Loucy (cell line): ENCODE measurements at regions not wholly inside any gene's neighbourhood (a gene's known extent, or its start where the extent isn't known, plus 50 kb on each side); places are given as distances from the start of the nearest gene placed in this dataset.
"Not testable (repeated sequence)": the region's sequence is repeated elsewhere in the genome, so short reads cannot be mapped to it uniquely, and the experiment has no call there.

Experiments
- H2AFZ ChIP-seq: fragments of 200-600 bp; sonication (generic); 2 replicates; pipeline ENCODE4 v1.6.0; 2016; ENCODE audit warnings: antibody characterized with exemption, mild to moderate bottlenecking, low read length, moderate library complexity
- H3F3A ChIP-seq: fragments of 200-600 bp; 2 replicates; pipeline ENCODE4 v1.6.0; 2016; ENCODE audit warnings: antibody characterized with exemption, low read depth, mild to moderate bottlenecking
- H3K27me3 ChIP-seq: fragments of 200-600 bp; sonication (generic); 2 replicates; pipeline ENCODE4 v1.6.1; 2014; ENCODE audit warnings: low read length, mild to moderate bottlenecking; ENCODE audit not compliant: insufficient read depth, poor library complexity, severe bottlenecking
- H3K36me3 ChIP-seq: fragments of 200-600 bp; sonication (generic); 2 replicates; pipeline ENCODE4 v1.6.1; 2016; ENCODE audit warnings: low read length; ENCODE audit not compliant: insufficient read depth
- H3K4me1 ChIP-seq: fragments of 200-600 bp; sonication (generic); 2 replicates; pipeline ENCODE4 v1.5.1; 2014; ENCODE audit warnings: low read length, mild to moderate bottlenecking; ENCODE audit not compliant: insufficient read depth, poor library complexity, severe bottlenecking
- H3K4me2 ChIP-seq: fragments of 200-600 bp; sonication (generic); 2 replicates; pipeline ENCODE4 v1.6.0; 2014; ENCODE audit warnings: antibody characterized with exemption, low read length, low read depth, mild to moderate bottlenecking; ENCODE audit not compliant: poor library complexity, severe bottlenecking
- H3K4me3 ChIP-seq: fragments of 200-600 bp; sonication (generic); 2 replicates; pipeline ENCODE4 v1.5.1; 2014; ENCODE audit warnings: low read length, mild to moderate bottlenecking, mixed read lengths; ENCODE audit not compliant: poor library complexity, severe bottlenecking
- H3K79me2 ChIP-seq: fragments of 200-600 bp; sonication (generic); 2 replicates; pipeline ENCODE4 v1.6.1; 2014; ENCODE audit warnings: low read length; ENCODE audit not compliant: insufficient read depth
- H3K9ac ChIP-seq: fragments of 200-600 bp; sonication (generic); 2 replicates; pipeline ENCODE4 v1.6.0; 2014; ENCODE audit warnings: mild to moderate bottlenecking, low read depth, low read length, moderate library complexity; ENCODE audit not compliant: poor library complexity, severe bottlenecking
- H3K9me2 ChIP-seq: fragments of 200-600 bp; sonication (generic); replicated peaks from 2 replicates; pipeline ENCODE4 v1.6.1; 2016; ENCODE audit warnings: low read depth, low read length, mixed read lengths
- H3K9me3 ChIP-seq: fragments of 200-600 bp; sonication (generic); 2 replicates; pipeline ENCODE4 v1.6.1; 2014; ENCODE audit warnings: mild to moderate bottlenecking, antibody characterized with exemption, low read length, low read depth; ENCODE audit not compliant: insufficient read depth
- H4K20me1 ChIP-seq: fragments of 200-600 bp; sonication (generic); 2 replicates; pipeline ENCODE4 v1.6.0; 2014; ENCODE audit warnings: antibody characterized with exemption, low read length, mild to moderate bottlenecking; ENCODE audit not compliant: insufficient read depth, poor library complexity, severe bottlenecking
- EZH2phosphoT487 ChIP-seq: fragments of 200-600 bp; IDR thresholded peaks from 2 replicates; pipeline ENCODE4 v1.6.1; 2018; ENCODE audit warnings: antibody characterized with exemption, mild to moderate bottlenecking, moderate library complexity, borderline replicate concordance
- TF ChIP-seq, protein P1 (sequence below): fragments of 200-600 bp; sonication (generic); conservative IDR thresholded peaks from 2 replicates; pipeline ENCODE4 v1.5.1; 2014; ENCODE audit warnings: mild to moderate bottlenecking, antibody characterized with exemption, low read length

DNA sequence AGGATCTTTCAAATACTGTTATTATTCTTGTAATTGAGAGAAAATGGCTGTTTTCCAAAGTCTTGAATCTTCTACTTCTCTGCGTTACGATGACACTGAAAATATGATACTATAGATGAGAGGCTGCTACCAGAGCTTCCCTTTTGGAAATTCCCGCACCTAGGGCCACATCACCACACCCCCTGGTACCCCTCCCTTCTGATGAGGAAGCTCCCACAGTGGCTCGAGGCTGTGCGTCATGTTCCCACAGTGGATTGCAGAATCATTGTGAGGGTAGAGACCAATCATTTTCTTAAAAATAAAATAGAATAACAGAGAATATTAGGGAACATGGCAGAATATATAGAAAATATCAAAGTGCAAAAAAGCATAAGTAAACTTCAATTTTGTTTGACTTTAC, 268.9 kb upstream of the SMIM21 start:
- Histone ChIP-seq H3K9ac (no peak overlapping the region), H4K20me1 (no peaks in the 10 kb centered on the region), H3K36me3 (no peaks in the 10 kb centered on the region), H3K9me2 (no peaks in the 10 kb centered on the region), H3F3A (no peaks in the 10 kb centered on the region), H3K4me2 (no peak overlapping the region), H3K79me2 (no peaks in the 10 kb centered on the region), H3K4me1 (no peaks in the 10 kb centered on the region), H3K4me3 (no peak overlapping the region), H3K9me3 (peaks cover 4% of the 10 kb centered on the region; the same call in 1 of the 2 replicates), H2AFZ (no peak overlapping the region), H3K27me3 (no peaks in the 10 kb centered on the region)
- TF ChIP-seq, protein P1, sequence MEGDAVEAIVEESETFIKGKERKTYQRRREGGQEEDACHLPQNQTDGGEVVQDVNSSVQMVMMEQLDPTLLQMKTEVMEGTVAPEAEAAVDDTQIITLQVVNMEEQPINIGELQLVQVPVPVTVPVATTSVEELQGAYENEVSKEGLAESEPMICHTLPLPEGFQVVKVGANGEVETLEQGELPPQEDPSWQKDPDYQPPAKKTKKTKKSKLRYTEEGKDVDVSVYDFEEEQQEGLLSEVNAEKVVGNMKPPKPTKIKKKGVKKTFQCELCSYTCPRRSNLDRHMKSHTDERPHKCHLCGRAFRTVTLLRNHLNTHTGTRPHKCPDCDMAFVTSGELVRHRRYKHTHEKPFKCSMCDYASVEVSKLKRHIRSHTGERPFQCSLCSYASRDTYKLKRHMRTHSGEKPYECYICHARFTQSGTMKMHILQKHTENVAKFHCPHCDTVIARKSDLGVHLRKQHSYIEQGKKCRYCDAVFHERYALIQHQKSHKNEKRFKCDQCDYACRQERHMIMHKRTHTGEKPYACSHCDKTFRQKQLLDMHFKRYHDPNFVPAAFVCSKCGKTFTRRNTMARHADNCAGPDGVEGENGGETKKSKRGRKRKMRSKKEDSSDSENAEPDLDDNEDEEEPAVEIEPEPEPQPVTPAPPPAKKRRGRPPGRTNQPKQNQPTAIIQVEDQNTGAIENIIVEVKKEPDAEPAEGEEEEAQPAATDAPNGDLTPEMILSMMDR = no peak
- TF ChIP-seq EZH2phosphoT487 = no peak

DNA sequence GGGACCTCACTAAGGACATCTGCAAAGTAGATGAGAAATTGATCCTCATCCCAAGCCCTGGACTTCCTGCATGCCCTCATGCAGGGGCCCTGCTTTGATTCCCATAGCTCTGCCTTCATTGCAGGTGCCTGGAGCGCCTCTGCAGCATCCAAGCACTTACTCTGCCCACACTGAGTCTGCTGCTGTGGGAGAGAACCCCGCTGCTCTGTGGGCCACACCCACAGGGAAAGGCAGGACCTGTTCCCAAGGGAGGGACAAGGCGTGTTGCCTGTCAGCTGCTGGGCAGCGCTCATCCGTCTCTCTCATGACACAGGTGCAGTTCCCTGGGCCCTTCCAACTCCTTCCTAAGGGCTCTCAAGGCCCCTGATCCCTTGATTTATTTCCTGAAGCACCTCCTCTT, 266.8 kb upstream of the SMIM21 start:
- no peaks in the 10 kb centered on the region for H3K4me1 ChIP-seq
- H2AFZ ChIP-seq = no peak overlapping the region
- no peaks in the 10 kb centered on the region for H3F3A ChIP-seq
- H3K36me3 ChIP-seq = no peaks in the 10 kb centered on the region
- TF ChIP-seq, protein P1 = no peak
- no peak for TF ChIP-seq EZH2phosphoT487
- H3K79me2 ChIP-seq = no peaks in the 10 kb centered on the region
- no peaks in the 10 kb centered on the region; the same call in 1 of the 2 replicates for H3K9me3 ChIP-seq
- H4K20me1 ChIP-seq = no peaks in the 10 kb centered on the region
- H3K27me3 ChIP-seq = no peaks in the 10 kb centered on the region
- no peak overlapping the region for H3K4me3 ChIP-seq
- H3K9ac ChIP-seq = no peak overlapping the region
- no peak overlapping the region for H3K4me2 ChIP-seq
- no peaks in the 10 kb centered on the region for H3K9me2 ChIP-seq

DNA sequence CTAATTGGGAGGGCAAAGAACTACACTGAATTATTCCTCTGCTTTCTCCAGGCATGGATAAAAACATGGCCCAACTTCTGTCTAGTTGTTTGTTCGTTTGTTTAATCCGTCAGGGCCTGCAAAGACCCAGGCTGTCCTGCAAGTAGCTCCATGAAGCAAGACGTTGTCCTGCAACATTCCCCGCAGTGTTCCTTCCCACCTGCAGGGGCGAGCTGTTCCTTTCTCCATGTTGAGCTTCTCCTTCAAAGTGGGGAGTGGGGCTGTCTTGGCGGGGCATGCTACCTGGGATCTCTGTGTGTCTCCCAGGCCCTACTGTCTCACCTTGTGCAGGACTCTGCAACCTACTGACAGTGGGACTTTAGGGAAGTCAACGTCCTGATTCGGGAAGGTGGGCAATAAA, 264.0 kb upstream of the SMIM21 start:
- TF ChIP-seq, protein P1 = no peak
- TF ChIP-seq EZH2phosphoT487 = no peak
- Histone ChIP-seq H4K20me1 (no peaks in the 10 kb centered on the region), H3K4me3 (no peak overlapping the region), H3K79me2 (no peaks in the 10 kb centered on the region), H3K9me3 (no peaks in the 10 kb centered on the region; the same call in 1 of the 2 replicates), H3K27me3 (no peaks in the 10 kb centered on the region), H3K9ac (no peak overlapping the region), H3K4me2 (no peak overlapping the region), H3K36me3 (no peaks in the 10 kb centered on the region), H3F3A (no peaks in the 10 kb centered on the region), H3K4me1 (no peaks in the 10 kb centered on the region), H2AFZ (no peak overlapping the region), H3K9me2 (no peaks in the 10 kb centered on the region)

DNA sequence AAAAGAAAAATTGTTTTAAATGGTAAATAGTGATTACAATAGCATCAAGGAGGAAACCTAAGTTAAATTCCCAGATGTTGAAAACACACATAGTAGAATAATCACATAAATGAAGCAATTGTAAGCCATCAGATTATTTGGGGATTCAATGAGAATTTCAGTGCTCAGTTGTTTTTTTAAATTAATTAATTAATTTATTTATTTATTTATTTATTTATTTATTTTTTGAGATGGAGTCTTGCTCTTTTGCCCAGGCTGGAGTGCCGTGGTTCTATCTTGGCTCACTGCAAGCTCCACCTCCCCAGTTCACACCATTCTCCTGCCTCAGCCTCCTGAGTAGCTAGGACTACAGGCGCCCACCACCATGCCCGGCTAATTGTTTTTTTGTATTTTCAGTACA, 262.8 kb upstream of the SMIM21 start:
- not testable (repeated sequence) for H3K27me3 ChIP-seq, H3K4me3 ChIP-seq, H3K9me3 ChIP-seq, H3K9me2 ChIP-seq, H3F3A ChIP-seq, H3K9ac ChIP-seq, H3K4me2 ChIP-seq, H3K79me2 ChIP-seq, H4K20me1 ChIP-seq, H2AFZ ChIP-seq, H3K4me1 ChIP-seq, H3K36me3 ChIP-seq
